Right lobe of liver (tissue), 4 donors: ENCODE measurements at regions not wholly inside any gene's neighbourhood (a gene's known extent, or its start where the extent isn't known, plus 50 kb on each side); places are given as distances from the start of the nearest gene placed in this dataset.

Source experiments
- POLR2A ChIP-seq: fragments of 450-650 bp; IDR thresholded peaks from one replicate; pipeline ENCODE4 v1.6.1; 2017; ENCODE audit warnings: antibody characterized with exemption, mild to moderate bottlenecking
- TF ChIP-seq, protein P1 (sequence below), 4 donors: fragments of 200-600 bp in 3 of 4; fragments of 450-650 bp in 1 of 4; IDR thresholded peaks; one replicate each; pipeline versions ENCODE4 v1.5.1 to v1.8.0; 2016 to 2022; ENCODE audit warnings: antibody characterized with exemption in 4 of 4, mild to moderate bottlenecking in 2 of 4
- donor health status: DM: no; HTN: no; CAD: no.
- donor health status: DM: no; HTN: no; CAD: no.
- donor health status: DM: no; HTN: yes; CAD: no.

DNA sequence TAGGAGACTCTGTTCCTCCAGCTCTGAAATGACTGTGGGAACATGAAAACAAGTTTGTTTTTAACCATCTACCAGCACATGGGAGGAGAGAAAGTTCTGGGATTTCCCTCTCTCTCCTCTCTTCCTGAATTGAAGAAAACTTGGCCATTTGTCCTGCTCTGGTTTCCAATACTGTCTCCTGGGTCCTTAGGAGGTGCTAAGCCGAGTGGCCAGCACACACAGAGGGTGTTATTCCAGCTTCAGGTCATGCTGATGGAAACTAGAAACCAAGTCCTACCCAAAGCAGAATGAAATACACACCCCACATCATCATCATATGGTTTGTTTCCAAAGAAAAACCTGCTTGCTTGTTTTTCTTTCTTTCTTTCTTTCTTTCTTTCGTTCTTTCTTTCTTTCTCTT lies 172.7 kb downstream of the RPLP1 start:
- TF ChIP-seq, protein P1, sequence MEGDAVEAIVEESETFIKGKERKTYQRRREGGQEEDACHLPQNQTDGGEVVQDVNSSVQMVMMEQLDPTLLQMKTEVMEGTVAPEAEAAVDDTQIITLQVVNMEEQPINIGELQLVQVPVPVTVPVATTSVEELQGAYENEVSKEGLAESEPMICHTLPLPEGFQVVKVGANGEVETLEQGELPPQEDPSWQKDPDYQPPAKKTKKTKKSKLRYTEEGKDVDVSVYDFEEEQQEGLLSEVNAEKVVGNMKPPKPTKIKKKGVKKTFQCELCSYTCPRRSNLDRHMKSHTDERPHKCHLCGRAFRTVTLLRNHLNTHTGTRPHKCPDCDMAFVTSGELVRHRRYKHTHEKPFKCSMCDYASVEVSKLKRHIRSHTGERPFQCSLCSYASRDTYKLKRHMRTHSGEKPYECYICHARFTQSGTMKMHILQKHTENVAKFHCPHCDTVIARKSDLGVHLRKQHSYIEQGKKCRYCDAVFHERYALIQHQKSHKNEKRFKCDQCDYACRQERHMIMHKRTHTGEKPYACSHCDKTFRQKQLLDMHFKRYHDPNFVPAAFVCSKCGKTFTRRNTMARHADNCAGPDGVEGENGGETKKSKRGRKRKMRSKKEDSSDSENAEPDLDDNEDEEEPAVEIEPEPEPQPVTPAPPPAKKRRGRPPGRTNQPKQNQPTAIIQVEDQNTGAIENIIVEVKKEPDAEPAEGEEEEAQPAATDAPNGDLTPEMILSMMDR (IDR thresholded peaks at IDR 0.05) = no peak
- no peak for TF ChIP-seq POLR2A
